ENCODE measurements at regions not wholly inside any gene's neighbourhood (a gene's known extent, or its start where the extent isn't known, plus 50 kb on each side); places are given as distances from the start of the nearest gene placed in this dataset.

DNA sequence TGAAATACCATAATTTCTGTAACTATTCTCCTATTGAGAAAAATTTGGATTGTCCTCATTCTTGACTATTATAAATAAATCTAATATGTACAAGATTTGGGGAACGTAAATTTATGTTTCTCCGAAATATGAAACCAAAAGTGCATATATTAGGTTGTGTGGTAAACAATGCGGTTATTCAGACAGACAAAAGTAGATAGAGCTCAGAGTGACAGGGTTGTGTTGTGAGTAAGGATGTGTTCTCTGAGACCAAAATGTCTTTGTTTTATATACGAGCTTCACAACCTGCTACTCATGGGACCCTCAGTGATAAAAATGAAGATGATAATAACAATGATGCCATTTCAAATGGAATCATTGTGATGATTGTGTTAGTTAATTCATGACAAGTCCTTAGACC is 796.3 kb upstream of the SLC10A2 start:
- TF ChIP-seq, protein P1, sequence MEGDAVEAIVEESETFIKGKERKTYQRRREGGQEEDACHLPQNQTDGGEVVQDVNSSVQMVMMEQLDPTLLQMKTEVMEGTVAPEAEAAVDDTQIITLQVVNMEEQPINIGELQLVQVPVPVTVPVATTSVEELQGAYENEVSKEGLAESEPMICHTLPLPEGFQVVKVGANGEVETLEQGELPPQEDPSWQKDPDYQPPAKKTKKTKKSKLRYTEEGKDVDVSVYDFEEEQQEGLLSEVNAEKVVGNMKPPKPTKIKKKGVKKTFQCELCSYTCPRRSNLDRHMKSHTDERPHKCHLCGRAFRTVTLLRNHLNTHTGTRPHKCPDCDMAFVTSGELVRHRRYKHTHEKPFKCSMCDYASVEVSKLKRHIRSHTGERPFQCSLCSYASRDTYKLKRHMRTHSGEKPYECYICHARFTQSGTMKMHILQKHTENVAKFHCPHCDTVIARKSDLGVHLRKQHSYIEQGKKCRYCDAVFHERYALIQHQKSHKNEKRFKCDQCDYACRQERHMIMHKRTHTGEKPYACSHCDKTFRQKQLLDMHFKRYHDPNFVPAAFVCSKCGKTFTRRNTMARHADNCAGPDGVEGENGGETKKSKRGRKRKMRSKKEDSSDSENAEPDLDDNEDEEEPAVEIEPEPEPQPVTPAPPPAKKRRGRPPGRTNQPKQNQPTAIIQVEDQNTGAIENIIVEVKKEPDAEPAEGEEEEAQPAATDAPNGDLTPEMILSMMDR (IDR thresholded peaks at IDR 0.05) = no peak
- no peak for TF ChIP-seq POLR2A (IDR thresholded peaks at IDR 0.05)
